ENCODE measurements at regions not wholly inside any gene's neighbourhood (a gene's known extent, or its start where the extent isn't known, plus 50 kb on each side); places are given as distances from the start of the nearest gene placed in this dataset.
A peak's percentile ranks its signal among the peaks of the same experiment; 100 is the strongest.

DNA sequence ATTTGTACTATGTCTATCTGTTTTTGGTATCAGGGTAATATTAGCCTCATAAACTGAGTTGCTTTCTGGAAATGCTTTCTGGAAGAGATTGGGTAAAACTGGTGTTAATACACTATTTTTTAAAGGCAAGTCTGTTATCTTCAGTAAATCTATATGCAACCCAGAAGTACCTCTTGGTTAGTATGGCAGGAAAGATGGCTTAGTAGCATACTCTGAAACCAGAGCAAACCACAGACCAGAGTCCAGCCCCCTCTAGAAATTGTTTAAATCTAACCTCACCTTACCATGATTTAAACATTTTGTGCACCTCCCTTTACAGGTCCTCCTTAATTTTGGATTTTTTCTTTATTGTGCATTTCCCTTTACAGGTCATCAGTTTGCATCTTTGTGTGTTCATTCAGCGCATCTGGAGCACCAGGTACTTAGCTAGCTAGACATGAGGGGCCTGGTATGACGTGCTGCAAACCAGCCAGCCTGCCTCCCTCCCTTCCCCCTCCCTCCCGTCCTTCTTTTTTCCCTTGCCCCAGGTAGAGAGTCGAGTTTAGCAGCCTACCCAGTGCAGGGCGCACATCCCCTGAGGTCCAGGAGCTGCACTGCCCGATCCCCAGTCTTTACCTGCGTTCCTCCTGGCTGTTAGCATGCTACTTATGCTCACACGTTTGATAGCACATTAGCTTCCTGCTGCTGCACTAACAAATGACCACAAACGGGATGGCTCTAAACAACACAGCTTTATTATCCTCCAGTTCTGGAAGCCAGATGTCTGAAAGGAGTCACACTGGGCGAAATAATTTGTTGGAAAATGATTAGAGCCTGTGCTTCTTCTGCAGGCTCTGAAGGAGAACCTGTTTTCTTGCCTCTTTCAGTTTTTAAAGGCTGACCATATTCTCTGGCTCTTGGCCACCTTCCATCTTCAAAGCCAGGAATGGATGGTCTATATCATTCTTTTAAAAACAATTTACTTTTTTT is 299.9 kb upstream of the HABP2 start:
- Mint-ChIP-seq H3K4me3 (no peak overlapping the region), H3K4me1 (peaks cover 12% of the 10 kb centered on the region; the same call in 2 of the 3 replicates)
- peak; percentile 87 for ATAC-seq

More for the DNA sequence above, 299.9 kb upstream of the HABP2 start:
- no peak for TF ChIP-seq POLR2AphosphoS5 (IDR thresholded peaks at IDR 0.05; ENCODE audit: low read depth)
- TF ChIP-seq CREB1 (CRISPR knock-in tag; IDR thresholded peaks at IDR 0.05; ENCODE audit: low read depth): no peak
- TF ChIP-seq NANOG (IDR thresholded peaks at IDR 0.05; ENCODE audit: borderline replicate concordance): no peak
- TF ChIP-seq, protein P1, sequence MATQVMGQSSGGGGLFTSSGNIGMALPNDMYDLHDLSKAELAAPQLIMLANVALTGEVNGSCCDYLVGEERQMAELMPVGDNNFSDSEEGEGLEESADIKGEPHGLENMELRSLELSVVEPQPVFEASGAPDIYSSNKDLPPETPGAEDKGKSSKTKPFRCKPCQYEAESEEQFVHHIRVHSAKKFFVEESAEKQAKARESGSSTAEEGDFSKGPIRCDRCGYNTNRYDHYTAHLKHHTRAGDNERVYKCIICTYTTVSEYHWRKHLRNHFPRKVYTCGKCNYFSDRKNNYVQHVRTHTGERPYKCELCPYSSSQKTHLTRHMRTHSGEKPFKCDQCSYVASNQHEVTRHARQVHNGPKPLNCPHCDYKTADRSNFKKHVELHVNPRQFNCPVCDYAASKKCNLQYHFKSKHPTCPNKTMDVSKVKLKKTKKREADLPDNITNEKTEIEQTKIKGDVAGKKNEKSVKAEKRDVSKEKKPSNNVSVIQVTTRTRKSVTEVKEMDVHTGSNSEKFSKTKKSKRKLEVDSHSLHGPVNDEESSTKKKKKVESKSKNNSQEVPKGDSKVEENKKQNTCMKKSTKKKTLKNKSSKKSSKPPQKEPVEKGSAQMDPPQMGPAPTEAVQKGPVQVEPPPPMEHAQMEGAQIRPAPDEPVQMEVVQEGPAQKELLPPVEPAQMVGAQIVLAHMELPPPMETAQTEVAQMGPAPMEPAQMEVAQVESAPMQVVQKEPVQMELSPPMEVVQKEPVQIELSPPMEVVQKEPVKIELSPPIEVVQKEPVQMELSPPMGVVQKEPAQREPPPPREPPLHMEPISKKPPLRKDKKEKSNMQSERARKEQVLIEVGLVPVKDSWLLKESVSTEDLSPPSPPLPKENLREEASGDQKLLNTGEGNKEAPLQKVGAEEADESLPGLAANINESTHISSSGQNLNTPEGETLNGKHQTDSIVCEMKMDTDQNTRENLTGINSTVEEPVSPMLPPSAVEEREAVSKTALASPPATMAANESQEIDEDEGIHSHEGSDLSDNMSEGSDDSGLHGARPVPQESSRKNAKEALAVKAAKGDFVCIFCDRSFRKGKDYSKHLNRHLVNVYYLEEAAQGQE (IDR thresholded peaks at IDR 0.05; ENCODE audit: unreplicated experiment): no peak
- TF ChIP-seq STAT1 (IDR thresholded peaks at IDR 0.05; ENCODE audit: unreplicated experiment): no peak
- no peak for TF ChIP-seq JUNB (IDR thresholded peaks at IDR 0.05; ENCODE audit: unreplicated experiment)
- TF ChIP-seq, protein P2, sequence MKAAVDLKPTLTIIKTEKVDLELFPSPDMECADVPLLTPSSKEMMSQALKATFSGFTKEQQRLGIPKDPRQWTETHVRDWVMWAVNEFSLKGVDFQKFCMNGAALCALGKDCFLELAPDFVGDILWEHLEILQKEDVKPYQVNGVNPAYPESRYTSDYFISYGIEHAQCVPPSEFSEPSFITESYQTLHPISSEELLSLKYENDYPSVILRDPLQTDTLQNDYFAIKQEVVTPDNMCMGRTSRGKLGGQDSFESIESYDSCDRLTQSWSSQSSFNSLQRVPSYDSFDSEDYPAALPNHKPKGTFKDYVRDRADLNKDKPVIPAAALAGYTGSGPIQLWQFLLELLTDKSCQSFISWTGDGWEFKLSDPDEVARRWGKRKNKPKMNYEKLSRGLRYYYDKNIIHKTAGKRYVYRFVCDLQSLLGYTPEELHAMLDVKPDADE (IDR thresholded peaks at IDR 0.05): no peak
- no peak for TF ChIP-seq ZNF331 (CRISPR knock-in tag; IDR thresholded peaks at IDR 0.05; ENCODE audit: low read depth)
- no peak for TF ChIP-seq EZH2 (IDR thresholded peaks at IDR 0.05; ENCODE audit: low read depth, unreplicated experiment)
- TF ChIP-seq, protein P3, sequence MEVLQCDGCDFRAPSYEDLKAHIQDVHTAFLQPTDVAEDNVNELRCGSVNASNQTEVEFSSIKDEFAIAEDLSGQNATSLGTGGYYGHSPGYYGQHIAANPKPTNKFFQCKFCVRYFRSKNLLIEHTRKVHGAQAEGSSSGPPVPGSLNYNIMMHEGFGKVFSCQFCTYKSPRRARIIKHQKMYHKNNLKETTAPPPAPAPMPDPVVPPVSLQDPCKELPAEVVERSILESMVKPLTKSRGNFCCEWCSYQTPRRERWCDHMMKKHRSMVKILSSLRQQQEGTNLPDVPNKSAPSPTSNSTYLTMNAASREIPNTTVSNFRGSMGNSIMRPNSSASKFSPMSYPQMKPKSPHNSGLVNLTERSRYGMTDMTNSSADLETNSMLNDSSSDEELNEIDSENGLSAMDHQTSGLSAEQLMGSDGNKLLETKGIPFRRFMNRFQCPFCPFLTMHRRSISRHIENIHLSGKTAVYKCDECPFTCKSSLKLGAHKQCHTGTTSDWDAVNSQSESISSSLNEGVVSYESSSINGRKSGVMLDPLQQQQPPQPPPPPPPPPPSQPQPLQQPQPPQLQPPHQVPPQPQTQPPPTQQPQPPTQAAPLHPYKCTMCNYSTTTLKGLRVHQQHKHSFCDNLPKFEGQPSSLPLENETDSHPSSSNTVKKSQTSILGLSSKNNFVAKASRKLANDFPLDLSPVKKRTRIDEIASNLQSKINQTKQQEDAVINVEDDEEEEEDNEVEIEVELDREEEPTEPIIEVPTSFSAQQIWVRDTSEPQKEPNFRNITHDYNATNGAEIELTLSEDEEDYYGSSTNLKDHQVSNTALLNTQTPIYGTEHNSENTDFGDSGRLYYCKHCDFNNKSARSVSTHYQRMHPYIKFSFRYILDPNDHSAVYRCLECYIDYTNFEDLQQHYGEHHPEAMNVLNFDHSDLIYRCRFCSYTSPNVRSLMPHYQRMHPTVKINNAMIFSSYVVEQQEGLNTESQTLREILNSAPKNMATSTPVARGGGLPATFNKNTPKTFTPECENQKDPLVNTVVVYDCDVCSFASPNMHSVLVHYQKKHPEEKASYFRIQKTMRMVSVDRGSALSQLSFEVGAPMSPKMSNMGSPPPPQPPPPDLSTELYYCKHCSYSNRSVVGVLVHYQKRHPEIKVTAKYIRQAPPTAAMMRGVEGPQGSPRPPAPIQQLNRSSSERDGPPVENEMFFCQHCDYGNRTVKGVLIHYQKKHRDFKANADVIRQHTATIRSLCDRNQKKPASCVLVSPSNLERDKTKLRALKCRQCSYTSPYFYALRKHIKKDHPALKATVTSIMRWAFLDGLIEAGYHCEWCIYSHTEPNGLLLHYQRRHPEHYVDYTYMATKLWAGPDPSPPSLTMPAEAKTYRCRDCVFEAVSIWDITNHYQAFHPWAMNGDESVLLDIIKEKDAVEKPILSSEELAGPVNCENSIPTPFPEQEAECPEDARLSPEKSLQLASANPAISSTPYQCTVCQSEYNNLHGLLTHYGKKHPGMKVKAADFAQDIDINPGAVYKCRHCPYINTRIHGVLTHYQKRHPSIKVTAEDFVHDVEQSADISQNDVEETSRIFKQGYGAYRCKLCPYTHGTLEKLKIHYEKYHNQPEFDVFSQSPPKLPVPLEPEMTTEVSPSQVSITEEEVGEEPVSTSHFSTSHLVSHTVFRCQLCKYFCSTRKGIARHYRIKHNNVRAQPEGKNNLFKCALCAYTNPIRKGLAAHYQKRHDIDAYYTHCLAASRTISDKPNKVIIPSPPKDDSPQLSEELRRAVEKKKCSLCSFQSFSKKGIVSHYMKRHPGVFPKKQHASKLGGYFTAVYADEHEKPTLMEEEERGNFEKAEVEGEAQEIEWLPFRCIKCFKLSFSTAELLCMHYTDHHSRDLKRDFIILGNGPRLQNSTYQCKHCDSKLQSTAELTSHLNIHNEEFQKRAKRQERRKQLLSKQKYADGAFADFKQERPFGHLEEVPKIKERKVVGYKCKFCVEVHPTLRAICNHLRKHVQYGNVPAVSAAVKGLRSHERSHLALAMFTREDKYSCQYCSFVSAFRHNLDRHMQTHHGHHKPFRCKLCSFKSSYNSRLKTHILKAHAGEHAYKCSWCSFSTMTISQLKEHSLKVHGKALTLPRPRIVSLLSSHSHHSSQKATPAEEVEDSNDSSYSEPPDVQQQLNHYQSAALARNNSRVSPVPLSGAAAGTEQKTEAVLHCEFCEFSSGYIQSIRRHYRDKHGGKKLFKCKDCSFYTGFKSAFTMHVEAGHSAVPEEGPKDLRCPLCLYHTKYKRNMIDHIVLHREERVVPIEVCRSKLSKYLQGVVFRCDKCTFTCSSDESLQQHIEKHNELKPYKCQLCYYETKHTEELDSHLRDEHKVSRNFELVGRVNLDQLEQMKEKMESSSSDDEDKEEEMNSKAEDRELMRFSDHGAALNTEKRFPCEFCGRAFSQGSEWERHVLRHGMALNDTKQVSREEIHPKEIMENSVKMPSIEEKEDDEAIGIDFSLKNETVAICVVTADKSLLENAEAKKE (CRISPR knock-in tag; IDR thresholded peaks at IDR 0.05): no peak
- no peak for TF ChIP-seq ZNF114 (CRISPR knock-in tag; IDR thresholded peaks at IDR 0.05)
- TF ChIP-seq, protein P4, sequence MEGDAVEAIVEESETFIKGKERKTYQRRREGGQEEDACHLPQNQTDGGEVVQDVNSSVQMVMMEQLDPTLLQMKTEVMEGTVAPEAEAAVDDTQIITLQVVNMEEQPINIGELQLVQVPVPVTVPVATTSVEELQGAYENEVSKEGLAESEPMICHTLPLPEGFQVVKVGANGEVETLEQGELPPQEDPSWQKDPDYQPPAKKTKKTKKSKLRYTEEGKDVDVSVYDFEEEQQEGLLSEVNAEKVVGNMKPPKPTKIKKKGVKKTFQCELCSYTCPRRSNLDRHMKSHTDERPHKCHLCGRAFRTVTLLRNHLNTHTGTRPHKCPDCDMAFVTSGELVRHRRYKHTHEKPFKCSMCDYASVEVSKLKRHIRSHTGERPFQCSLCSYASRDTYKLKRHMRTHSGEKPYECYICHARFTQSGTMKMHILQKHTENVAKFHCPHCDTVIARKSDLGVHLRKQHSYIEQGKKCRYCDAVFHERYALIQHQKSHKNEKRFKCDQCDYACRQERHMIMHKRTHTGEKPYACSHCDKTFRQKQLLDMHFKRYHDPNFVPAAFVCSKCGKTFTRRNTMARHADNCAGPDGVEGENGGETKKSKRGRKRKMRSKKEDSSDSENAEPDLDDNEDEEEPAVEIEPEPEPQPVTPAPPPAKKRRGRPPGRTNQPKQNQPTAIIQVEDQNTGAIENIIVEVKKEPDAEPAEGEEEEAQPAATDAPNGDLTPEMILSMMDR (conservative IDR thresholded peaks at IDR 0.05; ENCODE audit: low read depth in 2 of 2): no peak
- TF ChIP-seq EZH2phosphoT487 (IDR thresholded peaks at IDR 0.05; ENCODE audit: unreplicated experiment): no peak
- H3K4me3 ChIP-seq: no peak overlapping the region
- no peaks in the 10 kb centered on the region for H3K27me3 ChIP-seq (ENCODE audit: insufficient read depth)
- no peaks in the 10 kb centered on the region for H4K20me1 ChIP-seq (replicated peaks; ENCODE audit: insufficient read depth)
- H3K36me3 ChIP-seq (ENCODE audit: insufficient read depth): no peaks in the 10 kb centered on the region
- H3K9me2 ChIP-seq (ENCODE audit: insufficient read depth): no peaks in the 10 kb centered on the region
- no peak for DNase-seq (ENCODE audit: low spot score)
- H3F3A ChIP-seq (replicated peaks; ENCODE audit: low read depth): no peaks in the 10 kb centered on the region
- no peaks in the 10 kb centered on the region for H3K36me3 Mint-ChIP-seq (ENCODE audit: low read depth)
- no peaks in the 10 kb centered on the region; the same call in 2 of the 3 replicates for H3K9me3 Mint-ChIP-seq
- H3K27ac Mint-ChIP-seq: no peak overlapping the region
- peaks cover 8% of the 10 kb centered on the region for H3K27me3 Mint-ChIP-seq (ENCODE audit: insufficient read depth, low read depth, poor library complexity)
- H3K27ac ChIP-seq (ENCODE audit: low read depth): no peak overlapping the region
- peak overlapping the region; percentile 79; the same call in 1 of the 2 replicates for H2AFZ ChIP-seq
- H3K4me2 ChIP-seq: no peak overlapping the region
- H3K79me2 ChIP-seq (replicated peaks; ENCODE audit: insufficient read depth): no peaks in the 10 kb centered on the region
- H3K4me1 ChIP-seq (ENCODE audit: insufficient read depth): peaks cover 5% of the 10 kb centered on the region
